GM23248 (cell line): ENCODE measurements at regions not wholly inside any gene's neighbourhood (a gene's known extent, or its start where the extent isn't known, plus 50 kb on each side); places are given as distances from the start of the nearest gene placed in this dataset.

Experiments
- EZH2 ChIP-seq: fragments of 200-600 bp; sonication (generic); IDR thresholded peaks from 2 replicates; pipeline ENCODE4 v1.6.1; 2018; ENCODE audit warnings: antibody characterized with exemption, mild to moderate bottlenecking; ENCODE audit not compliant: insufficient read depth, poor library complexity, severe bottlenecking
- EZH2phosphoT487 ChIP-seq: fragments of 200-600 bp; sonication (generic); IDR thresholded peaks from 2 replicates; pipeline ENCODE4 v1.6.1; 2018; ENCODE audit warnings: antibody characterized with exemption, moderate library complexity, mild to moderate bottlenecking, low read depth; ENCODE audit not compliant: insufficient read depth

GRCh38 chr6:27726619-27727023 lies 185.6 kb downstream of the OR2B2 start:
- TF ChIP-seq EZH2 (no peak), EZH2phosphoT487 (no peak)
